HG02885 (cell line): ENCODE measurements at regions not wholly inside any gene's neighbourhood (a gene's known extent, or its start where the extent isn't known, plus 50 kb on each side); places are given as distances from the start of the nearest gene placed in this dataset.
"Not testable (repeated sequence)": the region's sequence is repeated elsewhere in the genome, so short reads cannot be mapped to it uniquely, and the experiment has no call there.

Source experiments
- ATAC-seq: cut with Tn5 transposase; IDR thresholded peaks from one replicate; pipeline ENCODE4 v1.9.1; 2021; ENCODE audit warnings: mild to moderate bottlenecking; ENCODE audit not compliant: unreplicated experiment, poor library complexity

DNA sequence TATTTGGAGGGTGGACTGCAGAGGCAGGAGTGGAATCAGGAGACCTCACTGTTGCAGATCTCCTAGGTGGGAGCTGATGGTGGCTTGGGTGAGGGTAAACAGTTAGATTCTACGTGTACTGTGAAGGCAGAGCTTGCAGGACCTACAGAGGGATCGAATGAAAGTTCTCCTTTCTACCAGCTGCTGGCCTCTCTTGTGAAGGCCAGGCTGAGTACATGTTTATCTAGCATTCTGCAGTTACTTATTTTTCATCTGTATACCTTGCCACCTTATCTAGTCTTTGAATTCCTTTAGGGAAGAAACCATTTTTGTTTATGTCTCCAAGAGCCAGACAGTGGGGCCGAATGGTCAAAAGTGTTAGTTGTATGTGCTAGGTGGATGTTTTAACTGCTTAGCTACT is 57.6 kb downstream of the PTTG1 start:
- no peak for ATAC-seq

DNA sequence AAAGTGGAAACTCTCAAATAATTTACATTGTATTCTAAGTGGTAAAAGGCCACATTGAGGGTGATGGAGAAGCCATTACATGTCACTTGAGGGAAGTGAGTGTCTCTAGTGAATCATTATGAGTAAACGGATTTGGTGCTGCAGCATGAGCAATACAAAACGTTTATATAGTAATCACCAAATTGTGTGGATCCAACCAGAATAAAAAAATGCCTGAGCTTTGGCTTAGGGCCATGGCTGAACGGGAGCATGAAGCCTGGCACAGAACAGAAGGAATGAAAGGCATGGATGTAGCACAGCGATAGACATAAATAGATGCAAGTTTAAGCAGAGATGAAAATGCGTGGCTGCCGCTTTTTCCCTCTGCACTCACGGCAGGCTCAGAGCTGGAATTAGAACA is 58.3 kb downstream of the PTTG1 start:
- ATAC-seq: no peak

DNA sequence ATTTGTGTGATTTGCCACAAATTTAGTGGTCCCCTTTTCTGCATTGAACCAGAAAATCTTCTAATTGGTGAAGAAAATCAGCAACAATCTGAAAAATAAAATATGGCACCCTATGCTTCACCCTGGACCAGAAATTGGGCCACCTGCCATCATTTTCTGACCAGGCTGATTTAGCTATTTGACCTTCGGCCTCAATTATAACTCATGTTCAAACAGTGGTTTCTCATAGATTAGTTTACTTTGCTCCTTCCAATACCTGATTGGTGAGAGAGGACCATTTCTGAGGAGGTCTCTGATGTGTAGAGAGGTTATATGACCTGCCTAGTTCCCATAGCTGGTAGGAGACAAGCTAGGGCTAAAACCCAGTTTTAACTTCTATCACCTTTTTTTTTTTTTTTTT is 59.0 kb downstream of the PTTG1 start:
- ATAC-seq: no peak

DNA sequence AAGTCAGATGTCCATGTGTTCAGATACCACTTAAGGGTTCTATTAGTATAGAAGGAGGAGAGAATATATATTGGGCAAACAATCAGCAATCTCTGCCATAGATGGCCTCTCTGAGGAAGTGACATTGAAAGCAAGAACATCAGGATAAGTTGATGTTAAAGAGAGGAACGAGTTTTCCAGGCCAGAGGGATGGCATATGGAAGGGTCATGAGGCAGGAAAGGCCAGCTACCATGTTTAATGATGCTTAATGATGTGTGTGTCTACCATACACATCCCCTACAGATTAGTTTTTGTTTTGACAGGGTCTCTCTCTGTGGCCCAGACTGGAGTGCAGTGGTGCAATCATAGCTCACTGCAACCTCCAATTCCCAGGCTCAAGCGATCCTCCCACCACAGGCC is 63.0 kb downstream of the PTTG1 start:
- ATAC-seq: no peak

DNA sequence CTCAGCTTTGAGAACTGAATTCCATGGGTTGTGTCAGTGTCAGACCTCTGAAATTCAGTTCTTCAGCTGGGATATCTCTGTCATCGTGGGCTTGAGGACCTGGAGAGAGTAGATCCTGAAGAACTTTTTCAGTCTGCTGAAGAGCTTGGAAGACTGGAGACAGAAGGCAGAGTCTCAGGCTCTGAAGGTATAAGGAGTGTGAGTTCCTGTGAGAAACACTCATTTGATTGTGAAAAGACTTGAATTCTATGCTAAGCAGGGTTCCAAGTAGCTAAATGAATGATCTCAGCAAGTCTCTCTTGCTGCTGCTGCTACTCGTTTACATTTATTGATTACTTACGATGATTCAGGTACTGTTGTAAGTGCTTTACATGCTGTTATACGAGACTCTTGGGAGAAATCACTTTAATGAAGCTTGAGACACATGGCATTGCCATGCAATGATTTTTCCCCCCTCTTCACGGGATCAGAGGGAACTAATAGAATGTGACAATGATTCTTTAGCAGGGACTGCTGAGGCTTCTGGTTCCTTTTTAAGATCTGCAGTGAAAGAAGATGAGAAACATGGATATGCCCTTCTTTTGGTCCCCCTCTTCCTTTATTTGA is 63.8 kb downstream of the PTTG1 start:
- ATAC-seq: no peak

DNA sequence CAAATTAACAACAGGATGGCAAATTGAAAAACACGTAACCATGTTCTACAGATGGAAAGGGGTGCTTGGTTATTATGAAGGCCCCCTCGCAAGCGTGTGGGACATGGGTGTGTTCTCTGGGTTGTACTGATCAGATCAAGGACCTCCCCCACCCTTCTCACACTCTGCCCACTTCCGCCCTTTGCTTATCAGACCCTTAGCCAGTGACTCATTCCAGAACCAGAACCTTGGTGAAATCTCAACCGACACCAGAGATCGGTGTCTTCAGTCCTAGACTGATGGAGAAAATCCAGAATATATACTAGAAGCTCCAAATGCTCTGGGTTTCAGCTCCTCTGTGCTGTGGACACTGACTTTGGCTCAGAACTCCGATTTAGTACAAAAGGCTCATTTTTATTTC is 64.9 kb downstream of the PTTG1 start:
- peak; percentile 71 for ATAC-seq

DNA sequence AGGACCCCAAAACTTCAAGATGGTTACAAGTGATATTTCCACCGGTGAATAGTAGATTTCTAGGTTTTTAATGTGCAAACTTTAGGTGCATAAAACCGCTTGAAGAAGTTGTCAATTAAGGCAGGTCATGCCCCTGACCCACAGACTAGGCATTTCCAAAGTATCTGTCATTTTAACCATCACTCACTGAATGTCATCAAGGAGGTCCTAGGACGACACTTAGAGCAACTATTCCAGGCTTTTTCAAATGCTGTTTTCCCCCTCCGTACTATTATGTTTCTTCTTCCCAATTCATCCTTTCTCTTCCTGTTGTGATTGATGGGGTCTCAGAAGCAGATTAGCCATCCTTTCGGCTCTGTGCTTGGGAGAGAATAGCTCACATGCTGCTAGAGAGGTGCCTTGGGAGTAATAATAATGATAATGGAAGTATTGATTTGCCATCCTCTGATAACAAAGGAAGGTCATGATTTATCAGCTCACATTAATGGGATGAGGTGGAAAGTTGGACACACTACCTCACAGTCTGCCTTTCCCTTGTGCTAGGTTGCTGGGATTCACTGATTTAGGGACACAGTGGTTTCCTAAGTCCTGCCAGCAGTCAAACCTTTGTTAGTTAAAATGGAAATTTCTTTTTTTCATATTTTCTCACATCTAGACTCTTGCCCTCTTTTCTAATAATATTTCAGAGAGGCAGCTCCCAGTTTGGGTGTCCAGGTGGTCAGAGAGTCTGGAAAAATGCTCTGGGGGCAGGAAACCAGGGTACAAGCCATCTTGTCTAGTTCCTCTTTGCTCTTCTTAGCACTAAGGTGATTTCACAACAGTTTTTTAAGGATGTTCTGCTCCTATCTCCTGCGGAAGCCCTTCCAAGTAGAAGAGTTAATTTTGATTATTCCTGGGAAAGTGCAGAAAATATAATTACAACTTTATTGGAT is 67.0 kb downstream of the PTTG1 start:
- no peak for ATAC-seq

DNA sequence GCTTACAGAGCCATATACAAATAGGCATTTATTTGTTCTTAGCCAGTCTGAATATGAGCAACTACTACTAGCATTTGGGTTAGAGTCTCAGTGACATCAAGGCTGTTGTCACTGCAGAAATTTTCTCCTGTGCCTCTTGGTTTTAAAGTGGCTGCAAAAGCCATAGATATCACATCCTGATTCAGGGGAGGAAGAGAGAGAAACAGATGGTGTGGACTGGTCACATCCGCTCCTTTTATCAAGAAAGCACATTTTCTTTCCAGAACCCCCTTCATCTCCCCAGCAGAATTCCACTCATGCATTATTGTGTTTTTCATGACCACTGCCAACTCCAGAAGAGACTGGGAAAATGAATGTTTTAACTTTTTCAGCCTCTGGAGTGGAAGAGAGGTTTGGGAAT is 69.8 kb downstream of the PTTG1 start:
- no peak for ATAC-seq

DNA sequence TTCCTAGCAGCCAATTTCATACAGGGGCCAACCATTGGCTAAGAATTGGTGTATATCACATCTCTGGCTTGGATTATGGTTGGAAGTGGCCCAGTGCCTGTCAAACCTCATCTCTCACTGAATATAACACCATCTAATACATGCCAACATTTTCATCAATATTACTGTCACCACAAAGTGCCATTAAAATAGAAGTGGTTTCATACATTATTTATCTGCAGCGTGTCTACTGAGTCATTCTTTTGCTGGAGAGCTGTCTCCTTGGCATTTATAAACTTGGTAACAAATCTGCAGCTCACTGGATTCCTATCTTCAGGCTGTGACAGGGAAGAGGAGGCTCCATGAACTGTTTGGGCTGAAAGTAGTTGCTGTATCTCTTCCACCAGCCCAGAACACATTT is 70.9 kb downstream of the PTTG1 start:
- ATAC-seq: no peak

DNA sequence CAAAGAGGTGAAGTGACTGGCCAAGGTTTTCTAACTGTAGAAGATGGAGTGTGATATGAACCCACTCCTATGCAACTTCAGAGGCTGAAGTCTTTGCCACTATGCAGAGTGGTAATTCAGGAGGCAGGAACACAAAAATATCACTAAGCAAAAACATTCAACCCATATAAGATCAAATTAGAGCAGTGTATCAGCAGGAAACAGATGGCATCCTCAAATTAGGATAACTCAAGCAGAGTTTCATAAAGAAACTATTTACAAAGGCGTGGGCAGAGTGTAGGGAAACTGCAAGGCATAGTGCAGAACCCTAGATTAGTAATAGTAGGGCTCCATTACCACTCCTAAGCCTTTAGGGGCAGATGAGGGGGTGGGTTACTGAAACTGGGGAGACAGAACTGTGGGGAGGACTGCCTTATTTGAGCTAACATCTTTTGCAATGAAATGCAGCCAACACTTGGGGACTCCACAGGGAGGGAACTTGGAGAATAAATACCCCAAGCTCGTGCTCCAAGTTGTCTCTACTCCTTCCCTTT is 72.2 kb downstream of the PTTG1 start:
- ATAC-seq: peak; percentile 45

DNA sequence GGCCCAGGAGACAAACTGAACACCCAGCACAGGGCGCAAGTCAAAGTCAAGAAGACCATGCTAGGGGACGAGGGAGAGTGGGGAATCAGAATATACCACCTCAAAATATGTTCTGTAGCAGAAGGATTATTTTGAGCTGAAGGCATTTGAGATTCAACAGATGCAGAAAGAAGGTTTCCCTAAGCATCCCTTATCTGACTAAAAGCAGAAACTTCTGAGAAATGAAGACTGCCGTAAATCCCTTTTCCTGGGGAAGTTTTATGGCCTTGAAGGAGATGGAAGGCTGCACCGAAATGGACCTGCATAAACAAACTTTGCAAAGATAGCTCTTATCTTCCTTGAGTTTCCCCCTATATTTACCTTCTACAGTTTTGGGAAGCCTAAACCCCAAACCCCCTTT is 72.8 kb downstream of the PTTG1 start:
- ATAC-seq: no peak

DNA sequence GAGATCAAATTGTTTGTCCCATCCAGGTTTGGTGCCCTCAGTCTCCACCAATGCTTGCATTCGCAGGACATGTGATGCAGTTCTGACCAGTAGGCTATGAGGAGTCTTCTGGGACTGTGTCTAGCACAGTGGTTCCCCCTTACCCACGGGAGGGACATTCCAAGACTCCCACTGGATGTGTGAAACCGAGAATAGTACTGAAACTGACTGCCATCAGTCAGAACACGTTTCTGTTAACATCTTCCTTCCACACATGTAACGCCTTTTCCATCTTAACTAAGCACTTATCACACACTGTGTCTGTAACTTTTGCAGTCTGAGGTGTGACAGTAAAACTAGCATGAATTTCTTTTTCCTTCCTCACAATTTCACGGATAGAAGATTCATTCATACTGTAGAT is 74.7 kb downstream of the PTTG1 start:
- peak; percentile 53 for ATAC-seq

DNA sequence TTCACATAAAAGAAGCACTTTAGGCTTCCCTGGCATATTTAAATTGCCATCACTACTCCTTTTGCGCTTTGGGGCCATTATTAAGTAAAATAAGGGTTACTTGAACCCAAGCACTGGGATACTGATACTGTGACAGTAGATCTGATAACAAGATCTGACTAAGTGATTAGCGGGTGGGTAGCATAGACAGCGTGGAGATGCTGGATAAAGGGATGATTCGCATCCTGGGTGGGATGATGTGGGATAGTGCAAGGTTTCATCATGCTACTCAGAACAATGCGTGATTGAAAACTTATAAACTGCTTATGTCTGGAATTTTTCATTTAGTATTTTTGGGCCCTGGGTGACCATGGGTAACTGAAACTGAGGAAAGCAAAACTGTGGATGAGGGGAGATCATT is 75.1 kb downstream of the PTTG1 start:
- ATAC-seq: no peak

DNA sequence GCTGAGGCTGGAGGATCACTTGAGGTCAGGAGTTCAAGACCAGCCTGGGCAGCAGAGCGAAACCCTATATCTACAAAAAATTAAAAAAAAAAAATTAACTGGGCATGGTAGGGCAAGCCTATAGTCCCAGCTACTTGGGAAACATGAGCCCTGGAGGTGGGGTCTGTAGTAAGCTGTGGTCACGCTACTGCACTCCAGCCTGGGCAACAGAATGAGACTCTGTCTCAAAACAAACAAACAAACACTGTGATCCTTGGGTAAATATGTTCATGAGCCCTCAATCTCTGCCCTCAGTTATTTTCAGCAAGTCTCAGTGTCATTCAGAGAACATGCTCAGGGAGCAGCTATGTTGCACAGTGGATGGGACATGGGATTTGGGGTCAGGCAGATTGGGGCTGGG is 76.2 kb downstream of the PTTG1 start:
- no peak for ATAC-seq

DNA sequence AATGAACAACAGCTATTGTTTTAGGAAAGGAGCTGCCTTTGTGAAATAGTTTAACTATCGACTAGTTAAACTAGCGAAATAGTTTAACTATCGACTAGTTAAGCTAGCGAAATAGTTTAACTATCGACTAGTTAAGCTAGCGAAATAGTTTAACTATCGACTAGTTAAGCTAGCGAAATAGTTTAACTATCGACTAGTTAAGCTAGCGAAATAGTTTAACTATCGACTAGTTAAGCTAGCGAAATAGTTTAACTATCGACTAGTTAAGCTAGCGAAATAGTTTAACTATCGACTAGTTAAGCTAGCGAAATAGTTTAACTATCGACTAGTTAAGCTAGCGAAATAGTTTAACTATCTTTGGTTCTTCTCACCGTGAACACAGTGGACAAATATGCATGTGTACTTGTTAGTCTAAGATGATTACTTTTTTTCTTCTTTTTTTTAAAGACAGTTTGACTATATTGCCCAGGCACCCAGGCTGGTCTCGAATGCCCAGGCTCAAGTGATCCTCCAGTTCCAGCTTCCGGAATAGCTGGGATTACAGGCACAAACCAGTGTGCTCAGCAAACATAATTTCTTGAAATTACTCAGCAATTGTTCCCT is 76.9 kb downstream of the PTTG1 start:
- ATAC-seq: not testable (repeated sequence)

DNA sequence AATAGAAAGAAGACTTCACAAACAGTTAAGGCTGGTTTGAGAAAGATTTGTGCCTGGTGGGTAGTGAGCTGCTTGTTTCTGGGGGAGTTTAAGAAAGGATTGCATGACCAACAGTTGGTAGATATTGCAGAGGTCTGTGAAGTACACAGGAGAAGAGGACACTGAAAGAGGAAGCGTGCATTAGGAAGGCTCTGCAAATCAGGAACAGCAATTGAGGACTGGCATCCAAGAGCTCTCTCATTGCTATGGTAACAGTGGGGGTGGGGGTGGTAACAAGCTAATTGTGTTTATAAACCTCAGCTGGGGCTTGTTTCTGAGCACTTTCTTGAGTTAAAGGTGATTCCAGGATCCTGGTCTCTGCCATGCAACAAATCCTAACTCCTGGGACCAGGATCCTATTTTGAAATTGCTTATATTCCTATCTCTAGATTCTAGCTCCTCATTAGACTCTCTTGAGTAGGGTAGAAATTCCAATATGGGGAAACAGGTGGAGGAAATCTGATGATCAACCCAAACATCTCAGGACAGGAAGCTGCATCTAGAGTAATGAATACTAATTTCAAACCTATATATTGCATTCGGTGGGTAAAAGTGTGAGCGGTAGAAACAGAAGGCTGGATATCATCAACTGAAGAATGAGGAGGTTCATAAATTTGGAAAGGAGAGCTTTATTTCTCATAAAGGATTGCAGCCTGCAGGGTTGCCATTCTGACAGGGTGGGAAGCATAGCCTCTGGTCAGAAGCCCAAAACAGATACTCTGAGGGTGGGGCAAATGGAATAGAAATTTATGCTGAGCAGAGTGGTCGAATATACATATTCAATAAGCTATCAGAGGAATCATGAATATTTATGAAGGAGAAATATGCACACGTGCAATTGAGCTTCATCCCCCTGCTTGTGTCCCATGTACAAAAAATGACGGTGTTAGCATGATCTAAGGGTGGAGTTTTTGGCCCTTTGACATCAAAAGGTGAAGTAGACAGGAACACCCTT is 79.4 kb downstream of the PTTG1 start:
- ATAC-seq: peak; percentile 36

DNA sequence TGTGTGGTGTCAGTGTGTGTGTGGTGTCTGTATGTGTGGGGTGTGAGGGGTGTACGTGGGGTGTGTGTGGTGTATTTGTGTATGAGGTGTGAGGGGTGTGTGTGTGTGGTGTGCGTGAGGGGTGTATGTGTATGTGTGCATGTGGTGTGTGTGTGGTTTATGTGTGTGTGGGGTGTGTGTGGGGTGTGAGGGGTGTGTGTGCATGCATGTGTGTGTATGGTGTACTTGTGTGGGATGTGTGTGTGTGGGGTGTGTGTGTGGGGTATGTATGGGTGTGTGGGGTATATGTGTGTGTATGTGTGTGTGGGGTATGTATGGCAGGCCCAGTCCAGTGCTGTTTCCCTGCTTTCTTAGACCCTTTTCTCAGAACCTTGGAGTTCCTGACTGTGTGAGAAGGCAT is 83.3 kb downstream of the PTTG1 start:
- no peak for ATAC-seq

DNA sequence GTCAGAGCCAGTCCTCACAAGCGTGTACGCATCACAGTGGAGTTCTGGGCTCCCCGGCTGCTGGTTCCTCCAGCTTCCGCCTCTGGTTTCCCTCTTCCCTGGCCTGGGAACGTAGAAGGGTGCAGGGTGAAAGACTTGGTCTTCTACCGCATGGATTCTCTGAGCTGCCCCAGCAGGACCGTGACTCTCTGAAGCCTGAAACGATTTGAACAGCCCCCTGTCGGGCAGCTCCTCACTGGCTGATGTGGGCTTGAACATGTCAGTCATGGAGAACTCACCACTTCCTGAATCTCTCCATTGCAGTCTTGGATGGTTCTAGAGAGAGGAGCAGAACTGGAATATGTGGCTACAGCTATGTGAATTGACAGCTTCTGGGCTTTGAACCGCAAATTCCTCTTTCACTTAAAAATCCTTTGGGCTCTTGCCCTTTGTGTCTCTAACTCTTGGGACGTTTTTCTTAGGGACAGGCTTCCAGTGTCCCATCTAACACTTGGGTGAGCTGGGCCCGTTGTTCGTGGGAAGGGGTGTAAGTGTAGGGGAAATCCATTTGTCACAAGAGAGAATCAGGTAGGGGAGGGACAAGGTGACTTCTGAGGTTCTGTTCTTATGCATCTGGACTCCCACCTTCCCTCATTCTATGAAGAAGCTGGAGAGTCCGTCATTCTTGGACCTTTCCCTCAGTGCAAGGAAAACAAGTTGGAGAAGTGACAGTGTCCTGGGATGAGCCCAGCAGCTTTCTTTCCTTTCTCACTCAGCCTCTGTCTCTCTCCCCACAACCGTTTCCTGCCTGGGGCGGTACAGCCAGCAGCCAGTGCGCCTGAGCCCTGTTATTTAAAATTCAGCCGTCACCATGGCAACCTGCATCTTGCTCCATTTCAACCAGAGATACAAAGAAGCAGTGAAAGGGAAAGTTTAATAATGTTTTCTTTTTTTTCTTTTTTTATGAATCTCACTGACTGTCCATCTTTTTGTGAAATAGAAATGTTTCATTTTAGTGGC is 84.7 kb downstream of the PTTG1 start:
- ATAC-seq: peak; percentile 82

DNA sequence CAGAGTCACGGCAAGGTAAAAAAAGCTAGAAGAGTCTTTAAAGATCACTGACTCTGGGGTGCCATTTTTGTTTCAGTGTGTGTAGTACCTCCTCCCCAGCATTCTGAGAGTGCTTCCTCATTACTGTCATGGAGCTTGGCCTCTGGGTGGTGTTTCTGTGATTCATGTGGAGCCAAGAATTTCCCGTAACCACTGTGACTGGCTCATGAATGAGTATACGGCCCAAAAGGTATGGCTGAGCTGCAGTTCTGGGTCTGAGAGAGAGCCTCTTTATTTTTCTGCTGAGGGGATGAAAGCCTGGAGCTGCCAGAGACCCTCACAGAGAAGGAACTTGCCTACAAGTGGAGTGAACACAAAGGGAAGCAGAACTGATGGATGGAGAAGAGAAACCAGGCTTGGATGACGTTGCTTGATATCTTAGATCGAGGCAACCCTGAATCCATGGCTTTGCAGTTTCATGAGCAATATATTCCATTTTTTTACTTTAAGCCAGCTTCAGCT is 85.6 kb downstream of the PTTG1 start:
- peak; percentile 36 for ATAC-seq
